HepG2 (cell line): ENCODE measurements at regions not wholly inside any gene's neighbourhood (a gene's known extent, or its start where the extent isn't known, plus 50 kb on each side); places are given as distances from the start of the nearest gene placed in this dataset.

Experiments used
- ATAC-seq: fragments of 200-7000 bp; cut with Tn5 transposase; 3 replicates; pipeline ENCODE4 v1.9.1; 2020; ENCODE audit warnings: mild to moderate bottlenecking, moderate library complexity
- BruUV-seq: library from RNA; stranded (reverse); fragments of 400-500 nt; replicated peaks from 2 replicates; lab custom pipeline; 2021; lab: Mats Ljungman, UMichigan
- CTCF ChIA-PET: fragments of 300-600 bp; formaldehyde crosslinking; extraction: SDS; loops from one replicate; lab custom pipeline; 2021; ENCODE audit warnings: low total read pairs, inconsistent platforms, low intra/inter-chr PET ratio; lab: Yijun Ruan, JAX
- POLR2A ChIA-PET: fragments of 350-600 bp; sonication (Branson Sonifier 250); formaldehyde crosslinking; loops from one replicate; lab custom pipeline; 2020; ENCODE audit warnings: antibody characterized with exemption, inconsistent platforms; lab: Yijun Ruan, JAX
- DNase-seq: peaks from one replicate; pipeline ENCODE4 v3.0.0-alpha.2; 2015; ENCODE audit warnings: low spot score
- FAIRE-seq: peaks from 3 replicates; lab custom pipeline; 2011; peaks lifted over from hg19 to GRCh38; lab: Jason Lieb, UNC
- H2AFZ ChIP-seq: one replicate; pipeline ENCODE4 v1.6.1; 2011; ENCODE audit warnings: low read length, inconsistent platforms
- H3K27ac ChIP-seq: fragments of 300-600 bp; 3 replicates; pipeline ENCODE4 v1.8.0; 2011; ENCODE audit warnings: mixed run types, mild to moderate bottlenecking, mixed read lengths, low read length, inconsistent platforms; ENCODE audit not compliant: insufficient read depth; ENCODE audit errors: extremely low read length
- H3K27me3 ChIP-seq, 2 experiments: fragments of 200-600 bp in 1 of 2; 2 replicates in 1 of 2; 3 replicates in 1 of 2; pipeline versions ENCODE4 v1.6.0 to v1.8.0; 2011; ENCODE audit warnings: low read length in 2 of 2, mild to moderate bottlenecking in 2 of 2, moderate library complexity in 2 of 2, inconsistent platforms in 1 of 2; ENCODE audit not compliant: insufficient read depth in 2 of 2, control insufficient read depth in 1 of 2
- H3K36me3 ChIP-seq, 2 experiments: fragments of 200-600 bp in 1 of 2; replicated peaks in 1 of 2; 2 replicates in 1 of 2; 3 replicates in 1 of 2; pipeline versions ENCODE4 v1.5.1 to v1.8.0; 2011; ENCODE audit warnings: low read length in 2 of 2, inconsistent platforms in 1 of 2; ENCODE audit not compliant: insufficient read depth in 2 of 2, control insufficient read depth in 1 of 2
- H3K4me1 ChIP-seq: 2 replicates; pipeline ENCODE4 v1.5.1; 2012; ENCODE audit warnings: low read length, inconsistent platforms; ENCODE audit not compliant: insufficient read depth
- H3K4me2 ChIP-seq: 2 replicates; pipeline ENCODE4 v1.6.0; 2011; ENCODE audit warnings: low read depth, low read length, inconsistent platforms
- H3K4me3 ChIP-seq, 3 experiments: fragments of 200-600 bp in 1 of 3; sonication (generic), shearing (Covaris generic) in 1 of 3; replicated peaks in 1 of 3; 2 replicates each; pipeline ENCODE4 v1.5.1; 2011 to 2016; ENCODE audit warnings: low read length in 3 of 3, inconsistent platforms in 2 of 3, low read depth in 2 of 3, mild to moderate bottlenecking in 2 of 3, control low read depth in 1 of 3, mixed read lengths in 1 of 3; ENCODE audit not compliant: insufficient read depth in 1 of 3
- H3K79me2 ChIP-seq: one replicate; pipeline ENCODE4 v1.6.1; 2011; ENCODE audit warnings: low read length, inconsistent platforms; ENCODE audit not compliant: insufficient read depth
- H3K9ac ChIP-seq: 2 replicates; pipeline ENCODE4 v1.6.0; 2011; ENCODE audit warnings: mild to moderate bottlenecking, low read depth, low read length, inconsistent platforms; ENCODE audit not compliant: insufficient read depth
- H3K9me3 ChIP-seq: 2 replicates; pipeline ENCODE4 v1.5.1; 2012; ENCODE audit warnings: mild to moderate bottlenecking, low read length
- H4K20me1 ChIP-seq: 2 replicates; pipeline ENCODE4 v1.6.0; 2011; ENCODE audit warnings: inconsistent platforms, mild to moderate bottlenecking, low read length, moderate library complexity; ENCODE audit not compliant: insufficient read depth
- CCDC6 ChIP-seq: sonication (generic); formaldehyde crosslinking; IDR thresholded peaks from 2 replicates; pipeline ENCODE4 v1.8.1; 2022; ENCODE audit warnings: mild to moderate bottlenecking, missing genetic modification reagents, moderate library complexity
- FLYWCH1 ChIP-seq: sonication (generic); formaldehyde crosslinking; IDR thresholded peaks from 2 replicates; pipeline ENCODE4 v1.8.1; 2023; ENCODE audit warnings: mild to moderate bottlenecking, missing genetic modification reagents
- KLF16 ChIP-seq, 2 experiments: sonication (generic) in 1 of 2; formaldehyde crosslinking in 1 of 2; IDR thresholded peaks; 2 replicates each; pipeline versions ENCODE4 v1.6.1 to v1.8.0; 2016 to 2023; ENCODE audit warnings: missing genetic modification reagents in 2 of 2, missing compliant biosample characterization in 1 of 2
- KMT2A ChIP-seq: sonication (generic); formaldehyde crosslinking; IDR thresholded peaks from 2 replicates; pipeline ENCODE4 v1.4.0; 2020; ENCODE audit warnings: missing genetic modification reagents
- MBNL3 ChIP-seq: fragments of 250-450 bp; sonication (Bioruptor Pico); conservative IDR thresholded peaks from 2 replicates; pipeline ENCODE4 v1.8.0; 2022; ENCODE audit warnings: mild to moderate bottlenecking, inconsistent platforms
- MZF1 ChIP-seq: sonication (generic); formaldehyde crosslinking; IDR thresholded peaks from 2 replicates; pipeline ENCODE4 v1.8.1; 2023; ENCODE audit warnings: mild to moderate bottlenecking, missing genetic modification reagents, borderline replicate concordance
- ZNF260 ChIP-seq: sonication (generic); formaldehyde crosslinking; IDR thresholded peaks from 2 replicates; pipeline ENCODE4 v1.4.0; 2020; ENCODE audit warnings: missing genetic modification reagents, low read depth, mild to moderate bottlenecking, borderline replicate concordance
- ZNF567 ChIP-seq: sonication (generic); formaldehyde crosslinking; IDR thresholded peaks from 2 replicates; pipeline ENCODE4 v1.8.1; 2023; ENCODE audit warnings: mild to moderate bottlenecking, missing genetic modification reagents, borderline replicate concordance
- ZNF761 ChIP-seq: sonication (generic); formaldehyde crosslinking; conservative IDR thresholded peaks from 2 replicates; pipeline ENCODE4 v1.4.0; 2020; ENCODE audit warnings: mild to moderate bottlenecking, missing genetic modification reagents
- ZNF816 ChIP-seq: sonication (generic); formaldehyde crosslinking; IDR thresholded peaks from 2 replicates; pipeline ENCODE4 v1.8.0; 2022; ENCODE audit warnings: missing genetic modification reagents, mild to moderate bottlenecking, borderline replicate concordance
- ZSCAN25 ChIP-seq: sonication (generic); formaldehyde crosslinking; IDR thresholded peaks from 2 replicates; pipeline ENCODE4 v1.8.0; 2022; ENCODE audit warnings: mild to moderate bottlenecking, missing genetic modification reagents
- WGBS: methylation state at CpG from one replicate; pipeline ENCODE4 v1.1.6; 2017; ENCODE audit warnings: low lambda C conversion rate; 5-methylcytosine and 5-hydroxymethylcytosine counted together
- in situ Hi-C: cut with HindIII; loops from 2 replicates; pipeline ENCODE4 v1.10.0; 2017; ENCODE audit warnings: low pct_unique_long_range_greater_than_20kb; ENCODE audit not compliant: extremely low pct_ligation_motif_present
- intact Hi-C: fragments of 100-400 bp; cut with micrococcal nuclease; formaldehyde crosslinking; loops from one replicate; pipeline ENCODE4 v1.10.0; 2022; ENCODE audit not compliant: unreplicated experiment
- TF ChIP-seq, protein P1 (sequence below): sonication (generic); formaldehyde crosslinking; IDR thresholded peaks from 2 replicates; pipeline ENCODE4 v1.4.0; 2020; ENCODE audit warnings: missing genetic modification reagents
- TF ChIP-seq, protein P2 (sequence below), 2 experiments: sonication (generic) in 1 of 2; formaldehyde crosslinking in 1 of 2; IDR thresholded peaks; 2 replicates each; pipeline versions ENCODE4 v1.6.1 to v1.9.0; 2014 to 2022; ENCODE audit warnings: antibody characterized with exemption in 1 of 2, borderline replicate concordance in 1 of 2, inconsistent platforms in 1 of 2, low read depth in 1 of 2, missing genetic modification reagents in 1 of 2

DNA sequence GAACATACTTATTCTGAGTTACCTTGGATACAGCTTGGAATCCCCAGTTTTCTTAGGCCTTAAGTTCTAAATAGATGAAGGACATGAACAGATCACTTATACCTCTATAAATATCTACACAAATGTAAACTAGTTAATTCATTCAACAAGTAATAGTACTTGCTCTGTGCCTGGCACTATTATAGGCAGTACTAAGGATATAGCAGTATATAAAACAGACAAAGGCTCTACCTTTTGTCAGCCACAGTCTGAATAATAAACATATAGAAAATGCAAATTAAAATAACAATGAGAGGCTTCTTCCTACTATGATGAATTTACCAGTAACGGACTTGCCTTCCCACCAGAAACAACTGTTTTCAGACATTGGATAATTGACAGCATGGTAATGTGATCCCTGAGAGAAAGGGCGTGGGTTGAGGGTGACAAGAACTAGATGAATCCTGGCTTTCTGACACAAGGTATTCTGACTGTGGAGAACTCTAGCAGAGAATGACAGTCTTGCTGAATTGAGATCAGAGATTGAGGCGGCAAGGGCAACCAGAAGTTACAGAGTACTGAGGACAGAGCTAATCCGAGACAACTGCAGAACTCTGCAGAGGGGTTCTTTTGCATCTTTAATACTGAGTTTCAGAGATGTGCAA lies 170.5 kb downstream of the TANC2 start:
- BruUV-seq: no TSS peak
- Histone ChIP-seq H3K4me3 (no peak overlapping the region), H3K27me3 (peaks cover 0 to 1% of the 10 kb centered on the region in 2 experiments; a peak in 2 of 5 replicates), H3K9me3 (no peaks in the 10 kb centered on the region), H4K20me1 (no peaks in the 10 kb centered on the region), H3K79me2 (no peaks in the 10 kb centered on the region), H3K36me3 (no peaks in the 10 kb centered on the region), H3K27ac (no peak overlapping the region), H3K9ac (no peak overlapping the region), H3K4me1 (no peaks in the 10 kb centered on the region), H3K4me2 (no peak overlapping the region), H2AFZ (no peak overlapping the region)
- TF ChIP-seq ZNF816: no peak
- TF ChIP-seq, protein P1, sequence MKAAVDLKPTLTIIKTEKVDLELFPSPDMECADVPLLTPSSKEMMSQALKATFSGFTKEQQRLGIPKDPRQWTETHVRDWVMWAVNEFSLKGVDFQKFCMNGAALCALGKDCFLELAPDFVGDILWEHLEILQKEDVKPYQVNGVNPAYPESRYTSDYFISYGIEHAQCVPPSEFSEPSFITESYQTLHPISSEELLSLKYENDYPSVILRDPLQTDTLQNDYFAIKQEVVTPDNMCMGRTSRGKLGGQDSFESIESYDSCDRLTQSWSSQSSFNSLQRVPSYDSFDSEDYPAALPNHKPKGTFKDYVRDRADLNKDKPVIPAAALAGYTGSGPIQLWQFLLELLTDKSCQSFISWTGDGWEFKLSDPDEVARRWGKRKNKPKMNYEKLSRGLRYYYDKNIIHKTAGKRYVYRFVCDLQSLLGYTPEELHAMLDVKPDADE (CRISPR knock-in tag): no peak
- TF ChIP-seq CCDC6 (CRISPR knock-in tag): no peak
- no peak for TF ChIP-seq FLYWCH1
- TF ChIP-seq ZNF567: no peak
- TF ChIP-seq MZF1 (CRISPR knock-in tag): no peak
- TF ChIP-seq ZNF260 (CRISPR knock-in tag): no peak
- TF ChIP-seq KMT2A (CRISPR knock-in tag): no peak
- TF ChIP-seq, protein P2, sequence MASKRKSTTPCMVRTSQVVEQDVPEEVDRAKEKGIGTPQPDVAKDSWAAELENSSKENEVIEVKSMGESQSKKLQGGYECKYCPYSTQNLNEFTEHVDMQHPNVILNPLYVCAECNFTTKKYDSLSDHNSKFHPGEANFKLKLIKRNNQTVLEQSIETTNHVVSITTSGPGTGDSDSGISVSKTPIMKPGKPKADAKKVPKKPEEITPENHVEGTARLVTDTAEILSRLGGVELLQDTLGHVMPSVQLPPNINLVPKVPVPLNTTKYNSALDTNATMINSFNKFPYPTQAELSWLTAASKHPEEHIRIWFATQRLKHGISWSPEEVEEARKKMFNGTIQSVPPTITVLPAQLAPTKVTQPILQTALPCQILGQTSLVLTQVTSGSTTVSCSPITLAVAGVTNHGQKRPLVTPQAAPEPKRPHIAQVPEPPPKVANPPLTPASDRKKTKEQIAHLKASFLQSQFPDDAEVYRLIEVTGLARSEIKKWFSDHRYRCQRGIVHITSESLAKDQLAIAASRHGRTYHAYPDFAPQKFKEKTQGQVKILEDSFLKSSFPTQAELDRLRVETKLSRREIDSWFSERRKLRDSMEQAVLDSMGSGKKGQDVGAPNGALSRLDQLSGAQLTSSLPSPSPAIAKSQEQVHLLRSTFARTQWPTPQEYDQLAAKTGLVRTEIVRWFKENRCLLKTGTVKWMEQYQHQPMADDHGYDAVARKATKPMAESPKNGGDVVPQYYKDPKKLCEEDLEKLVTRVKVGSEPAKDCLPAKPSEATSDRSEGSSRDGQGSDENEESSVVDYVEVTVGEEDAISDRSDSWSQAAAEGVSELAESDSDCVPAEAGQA (IDR thresholded peaks at IDR 0.05; ENCODE audit: low read depth): no peak
- TF ChIP-seq, protein P2 (CRISPR knock-in tag; IDR thresholded peaks at IDR 0.05; ENCODE audit: borderline replicate concordance): no peak
- no peak for TF ChIP-seq ZSCAN25 (CRISPR knock-in tag)
- no peak for TF ChIP-seq MBNL3
- no peak for TF ChIP-seq KLF16 (CRISPR knock-in tag; IDR thresholded peaks at IDR 0.05)
- TF ChIP-seq ZNF761: no peak
- FAIRE-seq: no peak
- POLR2A ChIA-PET: no interaction called here
- intact Hi-C loops (no loop called here), in situ Hi-C loops (no loop called here)
- WGBS: 0% methylated on average over 4 of the region's 4 CpGs
- DNase-seq: no peak
- CTCF ChIA-PET: no interaction called here
- ATAC-seq: no peak
